Upper lobe of right lung (tissue), 1 donor: ENCODE measurements at regions not wholly inside any gene's neighbourhood (a gene's known extent, or its start where the extent isn't known, plus 50 kb on each side); places are given as distances from the start of the nearest gene placed in this dataset.

Source experiments
- ATAC-seq: fragments of 200-7000 bp; cut with Tn5 transposase; one replicate; pipeline ENCODE4 v1.9.1; 2020; ENCODE audit warnings: mild to moderate bottlenecking, moderate library complexity
- DNase-seq: peaks from one replicate; pipeline ENCODE4 v3.0.0-alpha.2; 2020
- H3K27ac ChIP-seq: fragments of 200-600 bp; one replicate; pipeline ENCODE4 v1.8.0; 2022
- H3K27me3 ChIP-seq: fragments of 200-600 bp; one replicate; pipeline ENCODE4 v1.8.0; 2022; ENCODE audit warnings: mild to moderate bottlenecking
- H3K36me3 ChIP-seq: fragments of 200-600 bp; one replicate; pipeline ENCODE4 v1.8.0; 2022
- H3K4me1 ChIP-seq: fragments of 200-600 bp; one replicate; pipeline ENCODE4 v1.8.0; 2022
- H3K4me3 ChIP-seq: fragments of 200-600 bp; one replicate; pipeline ENCODE4 v1.8.0; 2022; ENCODE audit warnings: mild to moderate bottlenecking
- H3K9me3 ChIP-seq: fragments of 200-600 bp; one replicate; pipeline ENCODE4 v1.8.0; 2022
- intact Hi-C: fragments of 100-400 bp; cut with DNase I; formaldehyde crosslinking; loops from one replicate; pipeline ENCODE4 v1.11.0; 2022
- TF ChIP-seq, protein P1 (sequence below): fragments of 200-600 bp; IDR thresholded peaks from one replicate; pipeline ENCODE4 v1.8.0; 2022; ENCODE audit warnings: antibody characterized with exemption
- donor health status: DM: no; HTN: yes; CAD: no; lungs with severe emphysema.

GRCh38 chr3:193842832-193843473, 249.9 kb downstream of the OPA1 start:
- intact Hi-C loops = no loop called here

GRCh38 chr3:193843474-193844301, 250.7 kb downstream of the OPA1 start:
- ATAC-seq = peak; percentile 72
- H3K9me3 ChIP-seq = no peaks in the 10 kb centered on the region
- peaks cover 4% of the 10 kb centered on the region for H3K4me1 ChIP-seq
- DNase-seq = no peak
- H3K4me3 ChIP-seq = no peak overlapping the region
- peak overlapping the region; percentile 63 for H3K27ac ChIP-seq
- H3K27me3 ChIP-seq = no peaks in the 10 kb centered on the region
- intact Hi-C loops = no loop called here
- H3K36me3 ChIP-seq = no peaks in the 10 kb centered on the region
- TF ChIP-seq, protein P1, sequence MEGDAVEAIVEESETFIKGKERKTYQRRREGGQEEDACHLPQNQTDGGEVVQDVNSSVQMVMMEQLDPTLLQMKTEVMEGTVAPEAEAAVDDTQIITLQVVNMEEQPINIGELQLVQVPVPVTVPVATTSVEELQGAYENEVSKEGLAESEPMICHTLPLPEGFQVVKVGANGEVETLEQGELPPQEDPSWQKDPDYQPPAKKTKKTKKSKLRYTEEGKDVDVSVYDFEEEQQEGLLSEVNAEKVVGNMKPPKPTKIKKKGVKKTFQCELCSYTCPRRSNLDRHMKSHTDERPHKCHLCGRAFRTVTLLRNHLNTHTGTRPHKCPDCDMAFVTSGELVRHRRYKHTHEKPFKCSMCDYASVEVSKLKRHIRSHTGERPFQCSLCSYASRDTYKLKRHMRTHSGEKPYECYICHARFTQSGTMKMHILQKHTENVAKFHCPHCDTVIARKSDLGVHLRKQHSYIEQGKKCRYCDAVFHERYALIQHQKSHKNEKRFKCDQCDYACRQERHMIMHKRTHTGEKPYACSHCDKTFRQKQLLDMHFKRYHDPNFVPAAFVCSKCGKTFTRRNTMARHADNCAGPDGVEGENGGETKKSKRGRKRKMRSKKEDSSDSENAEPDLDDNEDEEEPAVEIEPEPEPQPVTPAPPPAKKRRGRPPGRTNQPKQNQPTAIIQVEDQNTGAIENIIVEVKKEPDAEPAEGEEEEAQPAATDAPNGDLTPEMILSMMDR = no peak

More at GRCh38 chr3:193842832-193843473, 249.9 kb downstream of the OPA1 start:
- no peak overlapping the region for H3K4me3 ChIP-seq
- H3K9me3 ChIP-seq = no peaks in the 10 kb centered on the region
- H3K4me1 ChIP-seq = peaks cover 4% of the 10 kb centered on the region
- TF ChIP-seq, protein P1 = no peak
- no peaks in the 10 kb centered on the region for H3K27me3 ChIP-seq
- H3K36me3 ChIP-seq = no peaks in the 10 kb centered on the region
- peak overlapping the region; percentile 65 for H3K27ac ChIP-seq
- ATAC-seq = peak; percentile 27
- no peak for DNase-seq

DNA sequence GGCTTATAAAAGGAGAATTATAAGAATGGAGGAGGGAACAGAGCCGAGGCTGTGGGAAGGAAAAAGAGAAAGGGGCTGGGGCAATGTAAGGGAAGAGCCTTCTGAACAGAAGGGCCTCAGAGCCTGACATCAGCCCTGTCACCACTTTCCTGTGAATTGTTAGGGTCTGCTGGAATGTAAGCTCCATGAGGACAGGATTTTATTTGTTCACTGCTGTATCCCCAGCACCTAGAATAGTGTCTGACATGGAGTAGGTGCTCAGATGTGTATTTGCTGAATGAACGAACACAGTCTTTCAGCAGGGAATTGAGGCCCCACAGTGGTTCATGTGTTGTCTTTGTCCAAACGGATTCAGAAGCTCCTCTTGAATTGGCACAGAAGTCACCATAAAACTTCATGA, 251.5 kb downstream of the OPA1 start:
- H3K4me3 ChIP-seq = no peak overlapping the region
- H3K27ac ChIP-seq = peak overlapping the region; percentile 63
- TF ChIP-seq, protein P1 = no peak
- intact Hi-C loops = no loop called here
- H3K36me3 ChIP-seq = no peaks in the 10 kb centered on the region
- H3K4me1 ChIP-seq = peaks cover 4% of the 10 kb centered on the region
- no peaks in the 10 kb centered on the region for H3K9me3 ChIP-seq
- ATAC-seq (no peak), DNase-seq (no peak)
- no peaks in the 10 kb centered on the region for H3K27me3 ChIP-seq

- H3K9me3 ChIP-seq = no peaks in the 10 kb centered on the region
- no peaks in the 10 kb centered on the region for H3K36me3 ChIP-seq
- no peaks in the 10 kb centered on the region for H3K27me3 ChIP-seq
- peaks cover 4% of the 10 kb centered on the region for H3K4me1 ChIP-seq
- TF ChIP-seq, protein P1 = no peak
- DNase-seq (no peak), ATAC-seq (no peak)
- H3K27ac ChIP-seq = no peak overlapping the region
- intact Hi-C loops = no loop called here
- H3K4me3 ChIP-seq = no peak overlapping the region
Measured at GRCh38 chr3:193845144-193845543, 252.1 kb downstream of the OPA1 start.

- H3K4me3 ChIP-seq = no peak overlapping the region
- DNase-seq (no peak), ATAC-seq (no peak)
- intact Hi-C loops = no loop called here
- TF ChIP-seq, protein P1 = no peak
- no peaks in the 10 kb centered on the region for H3K27me3 ChIP-seq
- H3K9me3 ChIP-seq = no peaks in the 10 kb centered on the region
- peaks cover 10% of the 10 kb centered on the region for H3K4me1 ChIP-seq
- no peaks in the 10 kb centered on the region for H3K36me3 ChIP-seq
- H3K27ac ChIP-seq = no peak overlapping the region
Measured at GRCh38 chr3:193846569-193846968, 253.6 kb downstream of the OPA1 start.
